Lung (tissue), 11 donors: ENCODE measurements at regions not wholly inside any gene's neighbourhood (a gene's known extent, or its start where the extent isn't known, plus 50 kb on each side); places are given as distances from the start of the nearest gene placed in this dataset.

Experiments
- ATAC-seq: fragments of 200-7000 bp; cut with Tn5 transposase; one replicate; pipeline ENCODE4 v1.9.1; 2020; ENCODE audit warnings: moderate number of reproducible peaks; ENCODE audit not compliant: insufficient read depth, low FRiP score
- DNase-seq, 3 donors: peaks; one replicate each; pipeline ENCODE4 v3.0.0-alpha.2; 2013 to 2017
- H3K27ac ChIP-seq, 2 donors: one replicate each; pipeline ENCODE4 v1.5.1; 2013; ENCODE audit warnings: mild to moderate bottlenecking in 2 of 2, moderate library complexity in 2 of 2, control low read depth in 1 of 2, inconsistent platforms in 1 of 2, low read depth in 1 of 2, low read length in 1 of 2
- H3K27me3 ChIP-seq, 3 donors: one replicate each; pipeline ENCODE4 v1.5.1; 2013; ENCODE audit warnings: low read length in 2 of 3; ENCODE audit not compliant: control insufficient read depth in 3 of 3, insufficient read depth in 3 of 3
- H3K36me3 ChIP-seq, 4 donors: one replicate each; pipeline ENCODE4 v1.5.1; 2013; ENCODE audit warnings: low read length in 4 of 4, mild to moderate bottlenecking in 1 of 4, moderate library complexity in 1 of 4; ENCODE audit not compliant: control insufficient read depth in 4 of 4, insufficient read depth in 4 of 4
- H3K4me1 ChIP-seq, 5 donors: one replicate each; pipeline ENCODE4 v1.5.1; 2013; ENCODE audit warnings: low read length in 5 of 5, mild to moderate bottlenecking in 2 of 5, moderate library complexity in 1 of 5; ENCODE audit not compliant: control insufficient read depth in 5 of 5, insufficient read depth in 5 of 5
- H3K4me3 ChIP-seq: one replicate; pipeline ENCODE4 v1.5.1; 2013; ENCODE audit warnings: mild to moderate bottlenecking, control low read depth, moderate library complexity
- H3K9ac ChIP-seq, 2 donors: one replicate each; pipeline ENCODE4 v1.5.1; 2013; ENCODE audit warnings: low read length in 2 of 2, control low read depth in 1 of 2; ENCODE audit not compliant: insufficient read depth in 1 of 2
- H3K9me3 ChIP-seq, 4 donors: one replicate each; pipeline ENCODE4 v1.5.1; 2013; ENCODE audit warnings: low read length in 3 of 4, mild to moderate bottlenecking in 1 of 4, moderate library complexity in 1 of 4; ENCODE audit not compliant: control insufficient read depth in 4 of 4, insufficient read depth in 3 of 4
- CTCF ChIP-seq: IDR thresholded peaks from 2 replicates; pipeline ENCODE4 v1.5.1; 2012; ENCODE audit warnings: mild to moderate bottlenecking; ENCODE audit errors: control extremely low read depth, extremely low read depth
- WGBS, 2 donors: extraction: QIAGEN DNeasy Blood & Tissue Kit; methylation state at CpG; one replicate each; pipeline ENCODE4 v1.1.7; 2013; 5-methylcytosine and 5-hydroxymethylcytosine counted together
- donor health status: control.
- donor health status: control.
- donor health status: Bipolar disorder and iron deficiency.
- donor health status: healthy.
- donor health status: DM: yes; HTN: yes; CAD: no.

DNA sequence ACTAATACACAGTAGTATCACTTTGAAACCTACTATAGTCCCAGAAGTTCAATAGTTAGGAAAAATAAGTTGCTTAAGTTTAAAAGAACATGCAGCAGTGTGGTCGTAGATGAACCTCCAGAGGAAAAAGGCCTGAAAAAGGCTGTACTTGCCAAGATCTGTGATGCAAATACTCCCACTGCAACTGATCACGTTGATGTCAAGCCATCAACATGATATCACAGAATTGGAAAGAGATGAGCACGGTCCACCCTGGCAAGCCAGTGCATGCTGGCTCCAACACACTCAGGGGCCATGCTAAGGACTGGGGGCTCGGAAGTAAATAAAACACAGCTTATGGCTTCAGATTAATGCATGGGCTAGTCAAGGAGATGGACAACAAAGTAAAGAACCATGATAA lies 71.8 kb upstream of the LRCH1 start:
- no peak for ATAC-seq
- WGBS, 2 donors = 76 to 93% methylated on average over 4 of the region's 4 CpGs

DNA sequence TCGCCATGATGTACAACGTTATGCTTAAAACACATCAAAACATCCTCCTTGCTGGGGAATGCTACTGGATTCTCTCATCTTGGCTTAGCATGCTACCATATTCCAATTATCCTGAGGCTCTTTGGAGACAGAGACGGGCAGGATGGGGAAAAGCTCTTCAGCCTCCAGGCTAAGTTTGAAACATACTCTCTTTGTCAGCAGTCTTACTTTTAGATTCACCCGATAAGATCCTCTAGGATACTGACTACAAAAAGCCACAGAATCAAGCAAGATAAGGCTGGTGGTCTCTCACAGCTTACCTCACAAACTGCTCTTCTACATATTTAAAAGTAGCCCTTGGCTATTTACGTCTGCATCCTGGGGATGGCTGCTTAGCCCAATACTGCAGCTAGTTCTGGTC lies 72.8 kb upstream of the LRCH1 start:
- ATAC-seq = no peak
- no peak overlapping the region for H3K9ac ChIP-seq
- no peak for DNase-seq
- H3K27me3 ChIP-seq = no peaks in the 10 kb centered on the region
- 95% methylated on average over 5 of the region's 5 CpGs for WGBS, 2 donors
- no peaks in the 10 kb centered on the region for H3K4me1 ChIP-seq
- no peak overlapping the region for H3K4me3 ChIP-seq
- no peak for TF ChIP-seq CTCF
- H3K9me3 ChIP-seq = peaks cover 0 to 12% (median 9%) of the 10 kb centered on the region in 4 donors
- H3K36me3 ChIP-seq = no peaks in the 10 kb centered on the region
- no peak overlapping the region for H3K27ac ChIP-seq

More for the DNA sequence above, 71.8 kb upstream of the LRCH1 start:
- H3K27me3 ChIP-seq = no peaks in the 10 kb centered on the region
- H3K27ac ChIP-seq = no peak overlapping the region
- no peaks in the 10 kb centered on the region for H3K36me3 ChIP-seq
- no peak for TF ChIP-seq CTCF
- H3K4me1 ChIP-seq = no peaks in the 10 kb centered on the region
- no peak overlapping the region for H3K9ac ChIP-seq
- no peak for DNase-seq
- H3K4me3 ChIP-seq = no peak overlapping the region
- peaks cover 0 to 15% (median 10%) of the 10 kb centered on the region in 4 donors for H3K9me3 ChIP-seq

GRCh38 chr13:46479691-46480090 lies 73.3 kb upstream of the LRCH1 start:
- Histone ChIP-seq H3K4me1 (no peaks in the 10 kb centered on the region), H3K9ac (no peak overlapping the region), H3K9me3 (peaks cover 0 to 9% (median 5%) of the 10 kb centered on the region in 4 donors), H3K27me3 (no peaks in the 10 kb centered on the region), H3K4me3 (no peak overlapping the region), H3K27ac (no peak overlapping the region), H3K36me3 (no peaks in the 10 kb centered on the region)
- DNase-seq (no peak), ATAC-seq (no peak)
- 92 to 94% methylated on average over 1 of the region's 1 CpG for WGBS, 2 donors
- TF ChIP-seq CTCF = no peak

DNA sequence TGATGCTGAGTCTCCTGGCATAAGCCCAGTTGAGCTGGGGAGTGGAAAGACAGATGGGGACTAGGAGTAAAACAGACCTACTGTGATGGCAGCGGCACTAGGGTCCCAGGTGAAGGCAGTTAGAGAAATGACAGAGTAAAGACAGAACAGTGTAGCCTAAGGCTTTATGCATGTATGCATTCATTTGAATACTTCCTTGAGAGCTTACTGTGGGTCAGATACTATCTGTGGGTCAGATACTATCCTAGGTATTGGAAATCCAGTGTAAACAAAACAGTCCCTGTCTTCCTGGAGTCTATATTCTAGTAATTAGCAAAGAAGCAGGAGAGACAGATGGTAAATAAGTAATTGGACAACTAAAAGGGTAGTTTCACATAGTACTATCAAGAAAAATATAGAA lies 73.7 kb upstream of the LRCH1 start:
- no peak for TF ChIP-seq CTCF

More for the DNA sequence above, 73.7 kb upstream of the LRCH1 start:
- Histone ChIP-seq H3K4me1 (no peaks in the 10 kb centered on the region), H3K36me3 (no peaks in the 10 kb centered on the region), H3K27me3 (no peaks in the 10 kb centered on the region), H3K27ac (no peak overlapping the region), H3K9me3 (peaks cover 0 to 9% (median 3%) of the 10 kb centered on the region in 4 donors), H3K9ac (no peak overlapping the region), H3K4me3 (no peak overlapping the region)
- ATAC-seq = no peak
- WGBS, 2 donors = 91 to 100% methylated on average over 1 of the region's 1 CpG
- DNase-seq = no peak
